Trophoblast cell (in vitro differentiated cells and primary cell): ENCODE measurements at regions not wholly inside any gene's neighbourhood (a gene's known extent, or its start where the extent isn't known, plus 50 kb on each side); places are given as distances from the start of the nearest gene placed in this dataset.

Experiments
- DNase-seq, 2 donors: peaks; one replicate each; pipeline ENCODE4 v3.0.0-alpha.2; 2016
- H2AFZ ChIP-seq: 2 replicates; pipeline ENCODE4 v1.6.1; 2013; ENCODE audit warnings: low read length, moderate library complexity, mild to moderate bottlenecking; ENCODE audit not compliant: insufficient read depth, poor library complexity
- H2AK5ac ChIP-seq: 2 replicates; pipeline ENCODE4 v1.6.1; 2013; ENCODE audit warnings: mild to moderate bottlenecking, low read length
- H2BK120ac ChIP-seq: 2 replicates; pipeline ENCODE4 v1.6.1; 2013; ENCODE audit warnings: low read length, mild to moderate bottlenecking, moderate library complexity; ENCODE audit not compliant: insufficient read depth, poor library complexity
- H2BK12ac ChIP-seq: 2 replicates; pipeline ENCODE4 v1.6.1; 2013; ENCODE audit warnings: mild to moderate bottlenecking, low read length, moderate library complexity
- H2BK5ac ChIP-seq: 2 replicates; pipeline ENCODE4 v1.6.1; 2013; ENCODE audit warnings: low read length, low read depth, moderate library complexity, mild to moderate bottlenecking; ENCODE audit not compliant: poor library complexity
- H3K14ac ChIP-seq: 2 replicates; pipeline ENCODE4 v1.6.1; 2013; ENCODE audit warnings: mild to moderate bottlenecking, low read length
- H3K18ac ChIP-seq: 2 replicates; pipeline ENCODE4 v1.6.1; 2013; ENCODE audit warnings: mild to moderate bottlenecking, low read length
- H3K23ac ChIP-seq: 2 replicates; pipeline ENCODE4 v1.6.1; 2013; ENCODE audit warnings: low read length
- H3K27ac ChIP-seq: 2 replicates; pipeline ENCODE4 v1.5.1; 2013; ENCODE audit warnings: low read depth, mild to moderate bottlenecking, inconsistent platforms, low read length, moderate library complexity
- H3K27me3 ChIP-seq: 2 replicates; pipeline ENCODE4 v1.6.1; 2013; ENCODE audit warnings: inconsistent platforms, mild to moderate bottlenecking, low read length, moderate library complexity; ENCODE audit not compliant: insufficient read depth
- H3K36me3 ChIP-seq, 2 experiments: 1 replicate in 1 of 2; 2 replicates in 1 of 2; pipeline ENCODE4 v1.6.1; 2013; ENCODE audit warnings: low read length in 2 of 2, mild to moderate bottlenecking in 2 of 2, moderate library complexity in 1 of 2; ENCODE audit not compliant: insufficient read depth in 2 of 2, control insufficient read depth in 1 of 2
- H3K4ac ChIP-seq: 2 replicates; pipeline ENCODE4 v1.6.1; 2013; ENCODE audit warnings: low read depth, mild to moderate bottlenecking, low read length, moderate library complexity
- H3K4me1 ChIP-seq, 2 experiments: 1 replicate in 1 of 2; 2 replicates in 1 of 2; pipeline ENCODE4 v1.6.1; 2013; ENCODE audit warnings: low read length in 2 of 2, mild to moderate bottlenecking in 2 of 2, moderate library complexity in 1 of 2; ENCODE audit not compliant: insufficient read depth in 2 of 2, control insufficient read depth in 1 of 2
- H3K4me2 ChIP-seq: 2 replicates; pipeline ENCODE4 v1.6.1; 2013; ENCODE audit warnings: inconsistent platforms, mild to moderate bottlenecking, low read length, moderate library complexity
- H3K4me3 ChIP-seq: 2 replicates; pipeline ENCODE4 v1.5.1; 2013; ENCODE audit warnings: mild to moderate bottlenecking, low read depth, low read length, inconsistent platforms
- H3K79me1 ChIP-seq: one replicate; pipeline ENCODE4 v1.6.1; 2013; ENCODE audit warnings: low read length
- H3K79me2 ChIP-seq: 2 replicates; pipeline ENCODE4 v1.6.1; 2013; ENCODE audit warnings: low read length, mild to moderate bottlenecking; ENCODE audit not compliant: control insufficient read depth, insufficient read depth, poor library complexity
- H3K9ac ChIP-seq: 2 replicates; pipeline ENCODE4 v1.6.1; 2013; ENCODE audit warnings: mild to moderate bottlenecking, low read length
- H3K9me3 ChIP-seq: 2 replicates; pipeline ENCODE4 v1.6.1; 2013; ENCODE audit warnings: low read depth, mild to moderate bottlenecking, control low read depth, inconsistent platforms, low read length; ENCODE audit not compliant: insufficient read depth
- H4K12ac ChIP-seq: 2 replicates; pipeline ENCODE4 v1.6.1; 2013; ENCODE audit warnings: low read depth, mild to moderate bottlenecking, low read length, moderate library complexity
- H4K8ac ChIP-seq: 2 replicates; pipeline ENCODE4 v1.6.1; 2013; ENCODE audit warnings: low read depth, mild to moderate bottlenecking, low read length, moderate library complexity
- H4K91ac ChIP-seq: one replicate; pipeline ENCODE4 v1.6.1; 2013; ENCODE audit warnings: low read depth, mild to moderate bottlenecking, low read length, moderate library complexity
- WGBS: extraction: QIAGEN DNeasy Blood & Tissue Kit; methylation state at CpG from one replicate; pipeline ENCODE4 v1.1.7; 2013; ENCODE audit warnings: missing lambda C conversion rate; ENCODE audit not compliant: insufficient read length, insufficient coverage; ENCODE audit errors: extremely low coverage; 5-methylcytosine and 5-hydroxymethylcytosine counted together

- no peak overlapping the region for H4K8ac ChIP-seq
- no peak overlapping the region for H3K14ac ChIP-seq
- H4K12ac ChIP-seq: no peak overlapping the region
- H4K91ac ChIP-seq: no peak overlapping the region
- peaks cover 3% of the 10 kb centered on the region for H3K9me3 ChIP-seq
- no peaks in the 10 kb centered on the region for H3K79me2 ChIP-seq
- no peaks in the 10 kb centered on the region for H3K4me1 ChIP-seq
- H2BK5ac ChIP-seq: no peak overlapping the region
- WGBS: no CpG with 5 or more reads among the region's 7 CpGs
- H3K9ac ChIP-seq: no peak overlapping the region
- no peak overlapping the region for H2AK5ac ChIP-seq
- H3K4me3 ChIP-seq: no peak overlapping the region
- H3K27me3 ChIP-seq: no peaks in the 10 kb centered on the region
- no peak overlapping the region for H2AFZ ChIP-seq
- no peak overlapping the region for H2BK120ac ChIP-seq
- no peaks in the 10 kb centered on the region for H3K79me1 ChIP-seq
- H3K36me3 ChIP-seq: no peaks in the 10 kb centered on the region
- no peak overlapping the region for H3K27ac ChIP-seq
- DNase-seq: peak; percentile 56 to 84
- no peak overlapping the region for H3K4ac ChIP-seq
- no peak overlapping the region for H2BK12ac ChIP-seq
- H3K4me2 ChIP-seq: no peak overlapping the region
- H3K23ac ChIP-seq: no peak overlapping the region
- no peak overlapping the region for H3K18ac ChIP-seq
These were observed 228.0 kb upstream of the RTL1 start for GRCh38 chr14:101131451-101131916.

- Histone ChIP-seq H4K8ac (no peak overlapping the region), H3K9me3 (peaks cover 3% of the 10 kb centered on the region), H3K4me1 (no peaks in the 10 kb centered on the region), H2BK120ac (no peak overlapping the region), H2AFZ (no peak overlapping the region), H3K4me3 (no peak overlapping the region), H3K27me3 (no peaks in the 10 kb centered on the region), H3K79me1 (no peaks in the 10 kb centered on the region), H2BK12ac (no peak overlapping the region), H3K14ac (no peak overlapping the region), H3K18ac (no peak overlapping the region), H4K12ac (no peak overlapping the region), H3K9ac (no peak overlapping the region), H3K36me3 (no peaks in the 10 kb centered on the region), H2BK5ac (no peak overlapping the region), H3K4ac (no peak overlapping the region), H3K79me2 (no peaks in the 10 kb centered on the region), H3K4me2 (no peak overlapping the region), H2AK5ac (no peak overlapping the region), H4K91ac (no peak overlapping the region), H3K23ac (no peak overlapping the region), H3K27ac (no peak overlapping the region)
- DNase-seq: no peak
- WGBS: no CpG with 5 or more reads among the region's 10 CpGs
These were observed 228.6 kb upstream of the RTL1 start for GRCh38 chr14:101132051-101132571.

GRCh38 chr14:101132588-101132987, 229.1 kb upstream of the RTL1 start:
- Histone ChIP-seq H3K79me2 (no peaks in the 10 kb centered on the region), H3K36me3 (no peaks in the 10 kb centered on the region), H2BK5ac (no peak overlapping the region), H3K18ac (no peak overlapping the region), H3K23ac (no peak overlapping the region), H4K12ac (no peak overlapping the region), H4K8ac (no peak overlapping the region), H3K79me1 (no peaks in the 10 kb centered on the region), H2AK5ac (no peak overlapping the region), H2BK12ac (no peak overlapping the region), H3K4me1 (no peaks in the 10 kb centered on the region), H3K4ac (no peak overlapping the region), H4K91ac (no peak overlapping the region), H3K4me2 (no peak overlapping the region), H3K4me3 (no peak overlapping the region), H3K27ac (no peak overlapping the region), H2AFZ (no peak overlapping the region), H3K9me3 (peaks cover 3% of the 10 kb centered on the region), H2BK120ac (no peak overlapping the region), H3K9ac (no peak overlapping the region), H3K27me3 (no peaks in the 10 kb centered on the region), H3K14ac (no peak overlapping the region)
- no peak for DNase-seq
- no CpG with 5 or more reads among the region's 7 CpGs for WGBS

GRCh38 chr14:101133068-101133467, 229.5 kb upstream of the RTL1 start:
- WGBS: no CpG with 5 or more reads among the region's 8 CpGs
- no peak overlapping the region for H3K14ac ChIP-seq
- no peak for DNase-seq
- H3K79me1 ChIP-seq: no peaks in the 10 kb centered on the region
- no peak overlapping the region for H3K27ac ChIP-seq
- no peak overlapping the region for H3K23ac ChIP-seq
- H3K79me2 ChIP-seq: no peaks in the 10 kb centered on the region
- no peak overlapping the region for H3K4ac ChIP-seq
- H3K9me3 ChIP-seq: peaks cover 3% of the 10 kb centered on the region
- no peak overlapping the region for H3K9ac ChIP-seq
- no peak overlapping the region for H2BK120ac ChIP-seq
- no peaks in the 10 kb centered on the region for H3K36me3 ChIP-seq
- H3K4me1 ChIP-seq: no peaks in the 10 kb centered on the region
- no peak overlapping the region for H3K18ac ChIP-seq
- H2AK5ac ChIP-seq: no peak overlapping the region
- no peak overlapping the region for H3K4me2 ChIP-seq
- H4K91ac ChIP-seq: no peak overlapping the region
- no peak overlapping the region for H4K8ac ChIP-seq
- no peak overlapping the region for H2BK5ac ChIP-seq
- H2AFZ ChIP-seq: no peak overlapping the region
- H3K27me3 ChIP-seq: no peaks in the 10 kb centered on the region
- H2BK12ac ChIP-seq: no peak overlapping the region
- H4K12ac ChIP-seq: no peak overlapping the region
- no peak overlapping the region for H3K4me3 ChIP-seq
